BE2C (cell line): ENCODE measurements at regions not wholly inside any gene's neighbourhood (a gene's known extent, or its start where the extent isn't known, plus 50 kb on each side); places are given as distances from the start of the nearest gene placed in this dataset.

Experiments
- DNase-seq: peaks from one replicate; pipeline ENCODE4 v3.0.0-alpha.2; 2020
- H3K27me3 ChIP-seq: fragments of 250-450 bp; sonication (Bioruptor Pico); 2 replicates; pipeline ENCODE4 v1.5.1; 2020; ENCODE audit warnings: mild to moderate bottlenecking
- H3K36me3 ChIP-seq: fragments of 250-450 bp; sonication (Bioruptor Pico); 2 replicates; pipeline ENCODE4 v1.5.1; 2020; ENCODE audit warnings: mild to moderate bottlenecking
- H3K4me1 ChIP-seq: fragments of 250-450 bp; sonication (Bioruptor Pico); 2 replicates; pipeline ENCODE4 v1.5.1; 2020
- H3K4me3 ChIP-seq: 2 replicates; pipeline ENCODE4 v1.5.1; 2011; ENCODE audit warnings: low read depth, low read length
- H3K9me3 ChIP-seq: fragments of 250-450 bp; sonication (Bioruptor Pico); 2 replicates; pipeline ENCODE4 v1.5.1; 2020
- TF ChIP-seq, protein P1 (sequence below): IDR thresholded peaks from 2 replicates; pipeline ENCODE4 v1.5.1; 2012; ENCODE audit warnings: mild to moderate bottlenecking, low read depth, low read length

DNA sequence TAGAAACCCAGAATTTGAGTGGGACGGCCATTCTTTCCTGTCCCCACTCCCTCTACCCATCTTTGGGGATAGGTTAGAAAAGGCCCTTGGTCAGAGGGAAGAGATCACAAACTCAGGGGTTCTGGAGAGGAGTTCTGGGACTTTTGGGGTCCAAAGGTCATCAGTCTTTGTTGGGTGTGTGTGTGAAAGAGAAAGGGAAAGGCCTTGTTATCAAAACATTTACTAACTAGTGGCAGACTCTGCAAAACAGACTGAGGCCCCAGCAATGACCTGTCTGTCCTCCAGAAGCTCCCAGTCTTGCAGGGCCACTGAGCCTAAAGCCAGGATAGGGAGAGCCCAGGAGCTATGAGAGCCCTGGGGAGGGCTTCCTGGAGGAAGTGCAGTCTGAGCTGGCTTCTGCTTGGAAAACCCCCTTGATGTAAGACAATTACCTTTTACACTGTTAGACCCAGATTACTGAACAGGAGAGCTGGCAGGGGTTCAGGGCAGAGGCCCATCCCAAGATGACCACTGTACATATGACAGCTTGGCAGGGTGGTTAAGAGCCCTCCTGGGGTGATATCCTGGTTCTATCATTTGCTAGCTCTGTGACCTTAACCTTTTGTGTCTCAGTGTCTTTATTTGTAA is 429.1 kb upstream of the CCDC196 start:
- TF ChIP-seq, protein P1, sequence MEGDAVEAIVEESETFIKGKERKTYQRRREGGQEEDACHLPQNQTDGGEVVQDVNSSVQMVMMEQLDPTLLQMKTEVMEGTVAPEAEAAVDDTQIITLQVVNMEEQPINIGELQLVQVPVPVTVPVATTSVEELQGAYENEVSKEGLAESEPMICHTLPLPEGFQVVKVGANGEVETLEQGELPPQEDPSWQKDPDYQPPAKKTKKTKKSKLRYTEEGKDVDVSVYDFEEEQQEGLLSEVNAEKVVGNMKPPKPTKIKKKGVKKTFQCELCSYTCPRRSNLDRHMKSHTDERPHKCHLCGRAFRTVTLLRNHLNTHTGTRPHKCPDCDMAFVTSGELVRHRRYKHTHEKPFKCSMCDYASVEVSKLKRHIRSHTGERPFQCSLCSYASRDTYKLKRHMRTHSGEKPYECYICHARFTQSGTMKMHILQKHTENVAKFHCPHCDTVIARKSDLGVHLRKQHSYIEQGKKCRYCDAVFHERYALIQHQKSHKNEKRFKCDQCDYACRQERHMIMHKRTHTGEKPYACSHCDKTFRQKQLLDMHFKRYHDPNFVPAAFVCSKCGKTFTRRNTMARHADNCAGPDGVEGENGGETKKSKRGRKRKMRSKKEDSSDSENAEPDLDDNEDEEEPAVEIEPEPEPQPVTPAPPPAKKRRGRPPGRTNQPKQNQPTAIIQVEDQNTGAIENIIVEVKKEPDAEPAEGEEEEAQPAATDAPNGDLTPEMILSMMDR: no peak
- no peak overlapping the region for H3K4me3 ChIP-seq
- H3K4me1 ChIP-seq: no peaks in the 10 kb centered on the region
- H3K9me3 ChIP-seq: no peaks in the 10 kb centered on the region
- no peak for DNase-seq
- no peaks in the 10 kb centered on the region for H3K36me3 ChIP-seq
- no peaks in the 10 kb centered on the region for H3K27me3 ChIP-seq

DNA sequence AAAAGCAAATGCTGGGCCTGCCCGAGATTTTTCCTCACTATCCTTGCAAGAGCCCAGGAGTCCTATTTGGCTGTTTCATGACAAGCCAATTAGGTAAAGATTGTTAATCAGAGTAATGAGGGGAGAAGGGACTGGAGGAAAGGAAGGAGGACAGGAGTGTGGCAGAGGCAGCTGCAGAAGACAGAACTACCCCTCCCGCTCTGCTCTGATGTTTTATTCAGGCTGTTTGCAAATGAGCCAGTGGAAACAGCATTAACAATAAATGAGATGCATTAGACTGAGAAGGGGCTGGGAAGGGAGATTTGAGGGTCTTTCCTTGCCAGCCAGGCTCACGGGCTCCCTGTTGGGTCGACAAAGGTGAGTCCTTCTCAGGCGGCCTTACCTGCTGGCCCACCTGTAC is 421.0 kb upstream of the CCDC196 start:
- TF ChIP-seq, protein P1: no peak
- no peaks in the 10 kb centered on the region for H3K4me1 ChIP-seq
- no peak for DNase-seq

DNA sequence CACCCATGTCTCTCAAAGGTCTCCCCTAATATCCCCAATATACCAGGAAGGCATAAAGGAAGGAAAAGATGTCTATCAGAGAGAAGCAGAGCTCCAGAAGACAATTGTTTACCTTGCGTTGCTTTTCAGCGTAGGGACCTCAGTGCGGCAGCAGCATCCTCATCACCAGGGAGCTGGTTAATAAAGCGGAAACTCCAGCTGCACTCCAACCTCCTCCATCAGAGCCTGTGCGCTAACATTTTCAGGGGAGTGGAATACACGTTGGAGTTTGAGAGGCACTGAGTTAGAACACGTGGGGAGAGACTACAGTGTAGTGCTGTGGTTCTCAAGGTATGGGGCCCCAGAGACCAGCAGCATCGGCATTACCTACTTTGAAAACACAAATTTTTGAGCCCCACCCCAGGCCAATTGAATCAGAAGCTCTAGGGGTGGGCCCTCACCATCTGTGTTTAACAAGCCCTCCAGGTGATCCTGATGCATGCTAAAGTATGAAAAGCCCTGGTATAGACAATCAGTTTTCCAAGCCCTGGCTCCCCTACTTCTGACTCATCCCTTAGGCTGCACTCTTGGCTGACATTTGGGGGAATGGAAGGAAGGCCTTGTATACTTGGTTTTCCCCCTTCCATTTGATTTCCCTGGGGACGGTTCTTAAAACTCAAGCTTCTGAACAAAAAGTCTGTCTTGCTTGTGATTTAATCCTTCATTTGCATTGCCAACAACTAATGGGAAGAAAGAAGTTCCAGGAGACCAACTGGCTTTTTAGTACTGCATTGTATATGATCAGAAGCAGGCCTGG is 419.0 kb upstream of the CCDC196 start:
- H3K4me3 ChIP-seq: no peak overlapping the region
- no peaks in the 10 kb centered on the region for H3K4me1 ChIP-seq
- no peak for DNase-seq
- H3K9me3 ChIP-seq: no peaks in the 10 kb centered on the region
- TF ChIP-seq, protein P1: no peak
- no peaks in the 10 kb centered on the region for H3K36me3 ChIP-seq
- no peaks in the 10 kb centered on the region for H3K27me3 ChIP-seq

More for the DNA sequence above, 421.0 kb upstream of the CCDC196 start:
- Histone ChIP-seq H3K4me3 (no peak overlapping the region), H3K36me3 (no peaks in the 10 kb centered on the region), H3K27me3 (no peaks in the 10 kb centered on the region), H3K9me3 (no peaks in the 10 kb centered on the region)

DNA sequence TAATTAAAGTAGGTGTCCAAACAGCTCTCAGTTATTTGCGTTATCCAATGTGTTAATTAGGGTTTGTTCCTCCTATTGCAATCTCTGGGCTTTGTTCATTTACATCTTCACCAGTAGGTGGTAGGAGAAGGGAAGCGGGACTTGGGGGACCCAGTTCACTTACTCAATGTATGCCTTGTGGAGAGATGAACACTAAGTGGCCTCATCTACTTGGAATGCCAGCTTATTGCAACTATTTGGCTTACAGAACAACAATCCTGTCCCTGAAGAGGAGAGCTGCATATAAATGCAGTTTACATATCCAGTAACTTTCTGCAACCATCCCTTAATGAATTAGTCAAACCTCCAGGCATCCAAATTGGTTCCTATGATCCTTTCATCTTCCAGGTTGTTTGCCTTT is 417.1 kb upstream of the CCDC196 start:
- no peaks in the 10 kb centered on the region for H3K36me3 ChIP-seq
- no peak for DNase-seq
- no peak overlapping the region for H3K4me3 ChIP-seq
- H3K9me3 ChIP-seq: no peaks in the 10 kb centered on the region
- TF ChIP-seq, protein P1: no peak
- H3K4me1 ChIP-seq: no peaks in the 10 kb centered on the region
- no peaks in the 10 kb centered on the region for H3K27me3 ChIP-seq

DNA sequence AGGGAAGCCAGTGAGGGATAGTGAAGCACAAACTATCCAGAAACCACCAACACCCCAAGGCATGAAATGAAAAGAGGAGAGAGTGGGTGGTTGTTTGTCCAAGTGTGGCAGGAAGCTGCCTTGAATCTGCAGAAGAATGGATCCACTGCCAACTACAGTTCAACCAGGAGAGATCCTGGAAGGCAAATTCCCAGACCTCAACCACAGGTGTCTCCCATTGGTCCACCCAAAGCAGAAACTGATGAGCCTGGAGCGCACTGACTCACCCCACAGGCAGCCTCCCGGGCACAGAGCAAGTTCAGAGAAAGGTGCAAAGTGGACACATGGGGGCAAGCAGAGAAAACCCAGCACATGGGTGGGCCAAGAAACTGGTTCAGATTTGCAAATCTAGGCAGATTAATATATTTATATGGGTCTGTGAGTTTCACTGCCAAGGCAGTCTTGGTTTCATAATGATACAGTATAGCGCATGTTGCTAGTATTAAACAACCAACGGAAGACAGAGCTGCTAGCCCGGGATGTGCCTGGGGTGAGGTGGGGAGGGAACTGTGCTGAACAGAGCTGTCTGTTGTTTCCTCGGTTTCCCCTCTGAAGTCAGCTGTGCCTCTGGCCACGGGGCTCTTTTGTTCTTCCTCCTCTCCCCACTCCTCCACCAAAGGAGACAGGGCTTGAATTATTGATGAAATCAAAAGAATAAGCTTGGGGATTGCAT is 416.2 kb upstream of the CCDC196 start:
- no peaks in the 10 kb centered on the region for H3K4me1 ChIP-seq
- H3K36me3 ChIP-seq: no peaks in the 10 kb centered on the region
- TF ChIP-seq, protein P1: no peak
- H3K27me3 ChIP-seq: no peaks in the 10 kb centered on the region
- H3K4me3 ChIP-seq: no peak overlapping the region
- H3K9me3 ChIP-seq: no peaks in the 10 kb centered on the region
- DNase-seq: no peak
